IPS-NIHi11 (cell line): ENCODE measurements at regions not wholly inside any gene's neighbourhood (a gene's known extent, or its start where the extent isn't known, plus 50 kb on each side); places are given as distances from the start of the nearest gene placed in this dataset.
"Not testable (repeated sequence)": the region's sequence is repeated elsewhere in the genome, so short reads cannot be mapped to it uniquely, and the experiment has no call there.

Experiments used
- DNase-seq: peaks from one replicate; pipeline ENCODE4 v3.0.0; 2012; ENCODE audit warnings: mixed read lengths, low spot score

DNA sequence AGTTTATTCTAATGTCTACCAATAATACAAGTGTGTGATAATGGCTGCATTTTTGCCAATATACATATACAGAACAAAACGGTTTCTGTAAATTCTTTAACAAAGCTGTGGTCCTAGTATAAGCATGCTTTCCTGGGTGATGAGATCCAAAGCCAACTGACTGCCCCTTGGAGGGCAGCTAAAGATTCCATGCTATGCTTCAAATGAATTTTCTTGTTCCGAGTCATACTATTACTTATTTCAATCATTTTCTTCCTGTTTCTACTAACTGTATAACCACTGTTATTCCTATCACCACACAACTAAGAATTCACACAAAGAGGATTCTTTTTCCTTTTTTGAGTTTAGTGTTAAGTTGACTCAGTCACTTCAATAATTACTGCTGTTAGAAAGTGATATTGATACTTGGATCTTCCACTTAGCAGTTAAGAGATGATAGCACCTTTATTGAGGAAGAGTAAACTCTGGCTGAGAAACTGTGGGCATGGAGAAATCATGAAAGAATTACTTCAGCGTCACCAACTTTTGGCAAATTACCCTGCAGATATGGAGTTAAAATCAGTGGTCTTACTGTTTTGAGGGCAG is 197.5 kb downstream of the ARL4A start:
- no peak for DNase-seq

DNA sequence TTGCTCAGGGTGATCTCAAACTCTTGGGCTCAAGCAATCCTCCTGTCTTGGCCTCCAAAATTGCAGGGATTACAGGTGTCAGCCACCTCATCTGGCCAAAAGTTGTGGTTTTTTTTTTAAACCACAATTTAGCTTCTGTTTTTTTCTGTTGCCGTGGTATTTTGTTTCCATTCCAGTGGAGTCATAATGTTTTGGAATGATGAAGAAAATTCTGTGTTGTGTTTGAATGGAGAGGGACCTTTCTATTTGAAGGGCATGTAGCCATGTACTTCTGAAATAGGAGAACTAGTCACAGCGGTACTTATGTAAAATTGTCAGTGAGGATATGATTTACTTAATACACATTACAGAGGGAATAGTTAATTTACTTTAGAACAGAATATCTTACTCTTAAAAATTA is 201.3 kb downstream of the ARL4A start:
- no peak for DNase-seq

DNA sequence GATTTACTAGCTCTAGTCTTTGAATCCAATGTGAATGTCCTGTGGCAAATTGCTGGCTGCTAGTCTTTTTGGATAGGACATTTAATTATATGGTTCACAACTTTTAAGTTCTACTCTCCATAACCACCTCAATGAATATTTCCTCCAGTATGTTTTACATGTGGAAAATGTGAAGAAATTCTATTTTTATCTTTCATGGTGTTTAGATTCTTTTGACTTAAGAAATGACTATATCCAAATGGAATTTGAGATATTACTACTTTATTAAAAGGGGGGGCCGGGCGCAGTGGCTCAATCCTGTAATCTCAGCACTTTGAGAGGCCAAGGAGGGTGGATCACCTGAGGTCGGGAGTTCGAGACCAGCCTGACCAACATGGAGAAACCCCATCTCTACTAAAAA is 202.0 kb downstream of the ARL4A start:
- DNase-seq, result no peak

DNA sequence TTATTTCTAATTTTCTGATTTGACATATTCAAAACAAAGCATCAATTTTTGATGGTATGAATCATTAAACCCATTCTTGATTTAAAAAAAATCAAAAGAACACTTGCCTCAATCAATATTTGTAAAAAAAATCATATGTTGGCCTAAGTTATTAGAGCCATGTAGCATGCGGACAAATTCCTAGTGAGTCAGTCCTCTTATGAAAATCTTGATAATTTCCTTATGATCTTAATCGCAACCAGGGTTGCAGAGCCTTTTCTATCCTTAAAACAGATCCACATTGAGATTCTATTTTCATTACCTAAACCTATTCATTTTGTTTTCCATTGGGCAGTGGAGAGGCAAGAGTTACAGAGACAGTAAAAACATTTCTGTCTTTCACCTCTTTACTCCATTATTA is 203.2 kb downstream of the ARL4A start:
- DNase-seq, result no peak

DNA sequence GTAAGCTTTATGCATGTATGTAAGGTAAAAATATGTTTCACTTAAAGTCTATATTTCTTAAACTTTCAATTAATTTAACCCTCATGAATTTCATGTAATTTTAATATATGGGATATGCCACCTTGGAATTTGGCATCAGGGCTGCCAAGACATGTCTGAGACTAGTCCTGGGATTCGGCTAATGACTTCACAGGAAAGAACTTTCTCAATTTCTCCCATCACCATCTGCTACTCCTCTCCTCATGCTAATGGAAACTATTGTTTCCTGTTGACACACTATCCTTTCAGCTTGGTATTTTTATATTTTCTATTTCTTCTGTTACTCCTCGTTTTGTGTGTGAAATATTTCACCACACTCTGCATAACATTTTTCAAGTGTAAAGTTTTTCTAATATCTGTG is 205.9 kb downstream of the ARL4A start:
- no peak for DNase-seq

DNA sequence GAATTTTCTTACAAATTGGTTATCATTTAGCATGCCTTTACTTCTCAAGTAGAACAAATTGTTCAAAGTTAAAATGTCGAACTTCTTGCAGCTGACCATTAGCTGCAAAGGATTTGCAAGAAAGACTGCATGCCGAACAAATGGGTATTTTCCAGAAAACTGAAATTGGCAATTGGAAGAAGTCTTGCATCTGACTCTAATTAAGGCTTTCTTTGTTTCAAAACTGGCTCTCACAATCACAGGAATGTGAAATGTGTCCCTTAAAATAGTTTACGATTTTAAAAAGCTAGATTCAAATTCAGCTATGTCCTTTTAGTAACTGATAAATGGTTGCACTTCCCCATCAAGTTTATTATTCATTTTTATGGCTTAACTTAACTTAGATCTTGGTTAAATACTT is 207.9 kb downstream of the ARL4A start:
- DNase-seq, result no peak

DNA sequence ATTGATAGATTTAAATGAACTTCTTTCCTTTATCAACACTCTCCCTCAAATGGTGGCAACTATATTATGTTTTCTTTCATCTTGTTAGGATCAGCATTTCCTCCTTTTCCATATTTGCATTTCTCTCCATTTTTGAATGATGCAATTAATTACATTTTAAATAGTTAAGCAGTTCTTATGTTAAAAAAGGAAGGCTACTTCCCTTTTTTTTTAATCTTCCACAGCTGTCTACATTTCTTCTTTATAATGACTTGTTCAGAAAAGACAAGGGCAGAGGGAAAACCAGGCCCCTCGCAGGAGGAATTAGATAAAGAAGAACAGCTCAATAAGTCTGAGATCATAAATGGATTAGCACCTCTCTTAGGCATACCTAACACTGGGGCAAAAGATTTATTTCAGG is 208.9 kb downstream of the ARL4A start:
- no peak for DNase-seq

DNA sequence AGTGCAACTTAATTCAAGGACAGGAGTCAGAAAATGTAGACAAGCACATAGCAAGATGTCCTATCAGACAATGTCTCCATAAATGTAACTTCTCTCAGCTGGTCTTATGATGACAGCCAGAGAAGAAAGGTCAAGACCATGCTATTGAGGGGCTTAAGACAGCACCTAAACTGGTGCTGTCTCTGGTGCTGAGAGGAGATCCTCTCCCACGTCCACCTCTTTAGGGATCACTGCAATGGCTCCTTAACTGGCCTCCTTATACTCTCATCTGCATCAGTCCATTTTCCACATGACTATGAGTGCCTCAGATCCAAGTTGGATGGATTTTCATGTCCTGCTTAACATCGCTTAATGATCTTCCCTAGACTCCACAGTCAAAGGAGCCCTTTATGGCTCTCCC is 210.6 kb downstream of the ARL4A start:
- DNase-seq, result peak; percentile 26

DNA sequence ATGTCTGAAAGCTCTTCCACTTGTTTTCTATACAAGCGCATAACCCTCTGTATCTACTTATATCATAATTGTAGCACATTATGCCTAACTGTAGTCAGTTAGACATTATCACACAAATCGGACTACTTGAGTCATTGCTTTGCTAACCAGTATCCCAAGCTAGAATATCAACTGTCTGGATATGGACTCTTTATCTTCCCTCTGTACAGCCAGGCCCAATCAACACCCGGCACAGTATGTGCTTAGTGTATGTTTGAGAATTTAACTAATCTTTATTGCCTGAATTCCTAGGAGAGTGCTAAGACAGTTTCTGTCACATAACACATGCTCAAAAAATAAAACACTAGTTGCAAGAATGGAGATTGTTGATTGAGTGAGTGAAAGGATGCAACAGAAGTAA is 211.2 kb downstream of the ARL4A start:
- DNase-seq, result no peak

DNA sequence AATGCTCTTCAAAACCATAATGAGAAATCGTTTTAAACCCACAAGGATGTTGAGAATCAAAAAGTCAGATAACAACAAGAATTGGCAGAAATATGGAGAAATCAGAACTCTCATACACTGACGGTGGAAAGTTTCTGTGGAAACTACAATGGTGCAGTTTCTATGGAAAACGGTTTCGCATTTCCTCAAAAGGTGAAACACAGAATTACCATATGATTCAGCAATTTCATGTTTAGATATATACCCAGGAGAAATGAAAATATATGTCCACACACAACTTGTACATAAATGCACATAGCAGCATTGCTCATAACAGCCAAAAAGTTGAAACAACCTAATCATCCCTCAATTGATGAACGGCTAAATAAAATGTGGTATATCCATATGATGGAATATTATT is 218.2 kb downstream of the ARL4A start:
- no peak for DNase-seq

DNA sequence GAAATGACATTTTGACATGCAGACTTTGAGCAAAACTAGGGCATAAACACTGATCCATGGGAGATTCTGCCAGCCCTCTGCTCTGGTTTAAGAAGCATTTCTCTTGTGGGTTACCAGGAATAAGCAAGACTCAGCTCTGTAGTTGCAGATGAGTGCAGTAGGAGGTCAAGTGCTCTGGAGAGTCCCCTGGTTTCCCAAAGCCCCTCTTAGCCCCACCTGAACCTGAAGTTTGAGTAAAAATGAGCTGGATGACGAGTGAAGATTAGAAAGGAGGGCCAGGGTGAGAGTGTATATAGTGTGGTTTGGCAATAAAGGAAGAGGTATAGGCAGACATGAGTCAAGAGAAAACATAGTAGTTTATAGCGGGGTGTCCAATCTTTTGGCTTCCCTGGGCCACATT is 220.3 kb downstream of the ARL4A start:
- no peak for DNase-seq

DNA sequence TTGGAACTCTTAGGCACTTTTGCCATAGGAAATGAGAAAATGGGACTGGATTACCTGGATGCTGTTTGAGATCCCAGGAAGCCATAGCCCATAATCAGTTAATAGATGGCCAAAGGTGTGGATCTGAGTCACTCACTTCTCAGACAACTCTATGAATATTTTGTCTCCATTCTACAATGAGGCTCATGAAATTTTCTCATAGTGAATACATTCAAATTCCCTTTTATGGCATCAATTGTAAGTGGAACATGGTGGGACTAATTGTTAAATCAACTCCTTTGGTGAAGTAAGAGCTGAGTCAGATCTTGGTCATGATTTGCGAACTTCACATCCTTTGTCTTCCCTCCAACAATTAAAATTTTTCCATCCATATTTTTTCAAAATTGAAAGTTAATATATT is 222.1 kb downstream of the ARL4A start:
- no peak for DNase-seq

DNA sequence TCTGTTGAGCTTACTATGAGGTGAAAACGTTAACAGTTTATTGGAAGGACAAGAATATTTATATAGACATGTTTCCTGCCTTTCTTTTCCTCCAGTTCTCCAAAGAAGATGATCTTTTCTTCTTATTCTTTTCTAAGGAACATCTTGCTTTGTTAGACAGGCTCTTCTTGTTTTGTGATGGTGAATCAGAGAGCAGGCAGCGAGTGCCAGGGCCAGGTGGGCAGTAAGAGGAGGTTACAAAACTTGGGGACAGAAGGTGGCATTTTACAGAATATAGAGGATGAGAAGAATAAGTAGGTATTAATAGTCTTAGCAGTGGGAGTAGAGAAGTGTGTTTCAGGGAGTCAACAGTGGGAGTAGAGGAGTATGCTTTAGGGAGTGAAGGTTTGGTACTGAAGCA is 223.6 kb downstream of the ARL4A start:
- no peak for DNase-seq

DNA sequence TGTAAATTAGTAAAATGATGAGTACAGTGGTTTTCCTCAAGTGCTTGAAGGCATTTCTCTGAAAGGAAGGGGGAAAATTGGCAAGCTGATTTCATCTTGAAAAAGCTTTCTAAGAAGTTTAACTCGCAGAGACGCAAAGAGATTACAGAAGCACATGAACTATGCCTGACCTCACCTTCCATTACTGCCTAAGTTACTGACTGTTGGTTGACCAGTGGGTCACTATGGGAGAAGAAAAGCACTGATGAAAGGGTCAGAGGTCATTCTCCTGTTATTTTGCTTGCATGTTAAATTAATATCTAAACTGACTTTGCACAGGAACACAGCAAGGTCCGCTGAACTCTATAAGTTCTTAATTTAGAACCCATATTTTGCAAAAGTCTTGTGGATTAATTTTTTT is 225.6 kb downstream of the ARL4A start:
- DNase-seq, result no peak

DNA sequence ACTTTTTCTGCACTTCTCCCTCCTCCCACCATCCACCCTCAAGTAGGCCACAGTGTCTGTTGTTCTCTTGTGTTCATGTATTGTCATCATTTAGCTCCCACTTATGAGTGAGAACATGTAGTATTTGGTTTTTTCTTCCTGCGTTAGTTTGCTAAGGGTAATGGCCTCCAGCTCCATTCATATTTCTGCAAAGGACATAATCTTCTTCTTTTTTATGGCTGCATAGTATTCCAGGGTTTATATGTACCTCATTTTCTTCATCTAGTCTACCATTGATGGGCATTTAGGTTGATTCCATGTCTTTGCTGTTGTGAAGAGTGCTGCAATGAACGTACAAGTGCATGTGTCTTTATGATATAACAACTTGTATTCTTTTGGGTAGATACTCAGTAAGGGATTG is 230.4 kb downstream of the ARL4A start:
- DNase-seq, result no peak

DNA sequence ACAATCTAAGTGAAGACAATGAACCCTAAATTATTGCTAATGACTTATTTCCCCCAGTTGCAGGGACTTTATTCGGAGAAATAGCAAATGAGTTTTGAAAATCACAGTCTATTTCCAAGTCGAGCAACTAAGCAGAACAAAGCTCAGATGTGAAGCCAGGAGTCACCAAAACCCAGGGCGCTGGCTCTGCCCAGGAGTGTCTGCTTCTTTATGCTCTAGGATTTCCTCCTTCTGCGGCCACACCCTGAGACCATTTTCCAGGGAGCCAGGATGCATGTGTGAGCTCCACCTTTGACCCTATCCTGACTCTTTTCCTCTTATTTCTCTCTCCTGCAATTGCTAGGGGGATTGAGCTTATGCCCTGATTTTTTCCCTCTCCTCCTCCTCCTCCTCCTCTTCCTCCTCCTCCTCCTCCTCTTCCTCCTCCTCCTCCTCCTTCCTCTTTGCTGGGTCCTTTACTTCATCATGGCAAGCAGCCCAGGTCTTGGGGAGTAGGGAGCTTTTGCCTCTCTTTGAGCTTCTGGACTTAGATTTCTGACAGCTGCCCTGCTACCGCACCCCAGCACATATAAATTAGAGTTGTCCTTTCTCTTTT is 234.4 kb downstream of the ARL4A start:
- DNase-seq, result no peak

DNA sequence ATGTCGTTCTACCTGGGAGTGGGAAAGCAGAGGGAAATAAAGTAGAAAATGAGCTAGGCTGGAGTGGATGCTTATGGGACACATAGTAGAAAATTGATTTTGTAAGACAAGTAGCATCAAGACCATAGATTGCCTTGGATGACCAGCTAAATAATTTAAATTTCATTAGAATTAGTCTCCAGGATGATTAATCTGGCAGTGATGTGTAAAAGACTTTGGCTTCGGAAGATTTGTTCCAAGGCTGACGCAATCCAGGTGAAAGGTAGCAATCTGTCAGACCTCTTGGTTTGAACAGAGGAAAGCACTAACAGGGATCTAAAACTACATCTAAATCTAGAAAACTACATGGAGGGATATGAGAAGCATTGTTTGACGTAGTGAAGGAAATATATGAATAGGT is 236.5 kb downstream of the ARL4A start:
- no peak for DNase-seq

DNA sequence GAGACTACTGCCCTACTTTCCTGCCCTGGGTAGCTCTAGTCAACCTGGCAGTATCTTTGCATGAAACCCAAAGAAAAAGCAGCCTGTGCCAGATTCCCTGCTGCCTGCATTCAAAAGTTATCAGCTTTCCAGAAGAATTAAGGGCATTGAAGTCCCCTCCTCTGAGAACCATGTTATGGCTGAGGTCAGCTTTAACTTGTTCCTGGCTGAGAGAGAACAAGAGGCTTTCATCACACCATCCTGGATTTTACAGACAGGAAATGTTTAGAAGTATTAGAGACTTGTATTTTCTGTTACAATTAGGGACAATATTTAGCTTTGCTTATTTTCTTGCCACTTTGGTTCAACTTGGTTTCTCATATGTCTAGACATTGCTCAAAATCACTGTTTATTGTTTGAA is 238.8 kb downstream of the ARL4A start:
- no peak for DNase-seq

DNA sequence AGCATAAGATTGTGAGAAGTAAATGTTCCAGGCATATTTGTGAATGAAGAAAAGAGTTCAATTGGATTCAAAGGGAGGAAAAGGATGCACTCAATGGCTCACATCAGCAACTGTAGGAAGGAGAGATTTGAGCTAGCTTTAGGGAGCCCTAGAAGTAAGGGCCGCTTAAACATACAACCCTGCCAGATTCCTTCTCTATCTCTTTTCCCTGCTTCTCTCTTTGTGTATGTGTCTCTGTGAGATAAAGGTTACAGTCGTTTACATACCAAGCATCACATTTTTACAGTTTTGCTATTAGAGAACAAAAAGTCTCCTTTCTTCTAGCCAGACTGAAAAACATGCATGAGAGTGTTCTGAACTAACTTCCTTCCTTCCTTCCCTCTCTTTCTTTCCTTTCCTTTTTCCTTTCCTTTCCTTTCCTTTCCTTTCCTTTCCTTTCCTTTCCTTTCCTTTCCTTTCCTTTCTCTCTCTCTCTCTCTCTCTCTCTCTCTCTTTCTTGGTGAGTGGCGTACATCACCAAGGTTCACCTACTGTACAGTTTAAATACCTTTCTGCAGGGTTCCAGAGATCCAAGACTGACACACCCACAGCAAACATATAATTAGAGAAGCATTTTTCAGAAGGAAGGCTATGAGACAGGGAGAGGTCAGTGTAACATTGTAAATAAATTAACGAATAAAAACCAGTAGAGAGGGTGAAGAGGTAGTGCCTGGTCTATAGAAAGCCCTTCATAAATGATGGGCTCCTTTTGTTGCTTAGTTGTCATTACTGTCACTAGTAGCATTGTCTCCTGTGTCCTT is 240.4 kb downstream of the ARL4A start:
- no peak for DNase-seq

DNA sequence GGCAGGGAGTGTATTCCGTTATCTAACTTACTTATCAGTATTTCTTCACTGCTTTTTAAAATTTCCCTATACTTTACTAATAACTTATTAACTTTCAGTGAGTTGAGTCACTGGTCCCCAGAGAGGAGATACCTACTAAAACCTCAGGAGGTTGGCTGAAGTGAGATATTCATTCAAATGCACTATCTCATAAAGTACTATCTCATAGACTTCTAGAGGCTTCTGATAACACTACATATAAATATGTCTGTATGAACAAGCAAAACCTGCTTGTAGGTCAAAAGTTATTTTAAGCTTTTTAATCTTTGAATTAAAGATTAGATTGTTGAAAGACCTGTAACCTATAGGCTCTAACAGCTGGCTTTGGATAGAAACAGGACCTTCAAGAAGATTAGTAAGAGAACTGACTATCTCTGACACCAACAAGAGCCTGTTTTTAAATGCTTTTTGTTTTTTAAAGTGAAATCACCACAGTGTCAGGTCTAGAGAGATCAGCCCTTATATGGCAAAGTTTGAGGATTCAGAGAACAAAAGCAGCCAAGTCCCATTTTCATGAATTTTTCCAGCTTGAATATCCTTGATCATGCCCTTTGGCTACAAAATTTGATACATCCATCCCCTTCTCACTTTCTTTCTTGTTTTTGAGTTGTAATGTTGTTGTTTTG is 242.2 kb downstream of the ARL4A start:
- DNase-seq, result no peak

DNA sequence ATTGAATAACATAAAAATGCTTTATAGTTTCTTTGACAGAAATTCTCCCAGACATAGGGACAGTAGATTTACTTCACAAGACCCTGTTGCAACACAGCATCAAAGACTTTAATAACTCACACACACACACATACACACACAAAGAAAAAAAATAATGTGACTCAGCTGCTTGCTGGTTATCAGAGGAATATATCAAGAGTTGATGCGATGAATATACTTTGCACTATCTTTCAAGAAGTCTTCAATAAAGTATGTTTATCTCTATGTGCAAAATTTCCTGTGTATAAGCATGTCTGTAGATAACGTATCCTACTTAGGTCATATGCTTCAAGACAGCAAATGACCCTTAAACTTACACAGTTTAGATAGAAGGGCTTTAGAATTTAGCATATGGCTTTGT is 243.1 kb downstream of the ARL4A start:
- DNase-seq, result no peak

DNA sequence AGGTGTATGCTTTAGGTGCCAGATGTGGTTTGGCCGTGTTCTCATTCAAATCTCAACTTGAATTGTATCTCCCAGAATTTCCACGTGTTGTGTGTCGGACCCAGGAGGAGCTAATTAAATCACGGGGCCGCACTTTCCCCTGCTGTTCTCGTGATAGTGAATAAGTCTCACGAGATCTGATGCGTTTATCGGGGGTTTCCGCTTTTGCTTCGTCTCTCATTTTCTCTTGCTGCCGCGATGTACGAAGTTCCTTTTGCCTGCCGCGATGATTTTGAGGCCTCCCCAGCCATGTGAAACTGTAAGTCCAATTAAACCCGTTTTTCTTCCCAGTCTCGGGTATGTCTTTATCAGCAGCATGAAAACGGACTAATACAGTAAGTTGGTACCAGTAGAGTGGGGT is 244.0 kb downstream of the ARL4A start:
- not testable (repeated sequence) for DNase-seq

DNA sequence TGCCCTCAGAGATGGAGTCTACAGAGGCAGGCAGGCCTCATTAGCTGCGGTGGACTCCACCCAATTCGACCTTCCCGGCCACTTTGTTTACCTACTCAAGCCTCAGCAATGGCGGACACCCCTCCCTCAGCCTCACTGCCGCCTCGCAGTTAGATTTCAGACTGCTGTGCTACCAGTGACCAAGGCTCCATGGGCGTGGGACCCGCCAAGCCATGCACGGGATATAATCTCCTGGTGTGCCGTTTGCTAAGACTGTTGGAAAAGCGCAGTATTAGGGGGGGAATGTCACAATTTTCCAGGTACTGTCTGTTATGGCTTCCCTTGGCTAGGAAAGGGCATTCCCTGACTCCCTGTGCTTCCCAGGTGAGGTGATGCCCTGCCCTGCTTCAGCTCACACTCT is 252.3 kb downstream of the ARL4A start:
- DNase-seq, result no peak
